H9 (cell line): ENCODE measurements at regions not wholly inside any gene's neighbourhood (a gene's known extent, or its start where the extent isn't known, plus 50 kb on each side); places are given as distances from the start of the nearest gene placed in this dataset.

ENCODE experiments used
- DNase-seq: peaks from one replicate; pipeline ENCODE4 v3.0.0-alpha.2; 2017
- H2AFZ ChIP-seq: one replicate; pipeline ENCODE4 v1.6.1; 2013; ENCODE audit warnings: mild to moderate bottlenecking, low read length, control low read depth, moderate library complexity
- H2AK5ac ChIP-seq: 2 replicates; pipeline ENCODE4 v1.6.1; 2013; ENCODE audit warnings: low read length, control low read depth, mixed read lengths; ENCODE audit not compliant: insufficient read length
- H2BK120ac ChIP-seq: one replicate; pipeline ENCODE4 v1.6.1; 2013; ENCODE audit warnings: low read depth, mild to moderate bottlenecking, low read length, control low read depth, inconsistent platforms; ENCODE audit not compliant: poor library complexity, severe bottlenecking
- H2BK12ac ChIP-seq: 2 replicates; pipeline ENCODE4 v1.6.1; 2013; ENCODE audit warnings: low read length, control low read depth, mixed read lengths, low read depth; ENCODE audit not compliant: insufficient read length
- H2BK15ac ChIP-seq: 2 replicates; pipeline ENCODE4 v1.6.1; 2013; ENCODE audit warnings: low read depth, low read length, control low read depth
- H2BK20ac ChIP-seq: one replicate; pipeline ENCODE4 v1.6.1; 2013; ENCODE audit warnings: low read depth, mild to moderate bottlenecking, low read length, control low read depth, inconsistent platforms; ENCODE audit not compliant: poor library complexity, severe bottlenecking
- H2BK5ac ChIP-seq: 2 replicates; pipeline ENCODE4 v1.6.1; 2013; ENCODE audit warnings: low read length, control low read depth, mixed read lengths; ENCODE audit not compliant: insufficient read length
- H3K14ac ChIP-seq: 2 replicates; pipeline ENCODE4 v1.6.1; 2013; ENCODE audit warnings: low read length, control low read depth; ENCODE audit not compliant: insufficient read depth
- H3K18ac ChIP-seq: 2 replicates; pipeline ENCODE4 v1.6.1; 2013; ENCODE audit warnings: low read depth, mild to moderate bottlenecking, mixed read lengths, low read length, control low read depth; ENCODE audit not compliant: insufficient read length
- H3K23ac ChIP-seq: 2 replicates; pipeline ENCODE4 v1.6.1; 2013; ENCODE audit warnings: low read length, control low read depth, mixed read lengths, low read depth; ENCODE audit not compliant: insufficient read length
- H3K23me2 ChIP-seq: 2 replicates; pipeline ENCODE4 v1.6.1; 2013; ENCODE audit warnings: low read depth, mild to moderate bottlenecking, mixed read lengths, low read length, control low read depth; ENCODE audit not compliant: insufficient read length, poor library complexity, severe bottlenecking
- H3K27ac ChIP-seq: 2 replicates; pipeline ENCODE4 v1.5.1; 2013; ENCODE audit warnings: low read length, control low read depth, mixed read lengths, low read depth; ENCODE audit not compliant: insufficient read length
- H3K27me3 ChIP-seq: 2 replicates; pipeline ENCODE4 v1.6.1; 2013; ENCODE audit warnings: low read length, control low read depth, inconsistent platforms; ENCODE audit not compliant: insufficient read depth
- H3K4ac ChIP-seq: 2 replicates; pipeline ENCODE4 v1.6.1; 2013; ENCODE audit warnings: low read depth, mild to moderate bottlenecking, control low read depth, inconsistent platforms, low read length, moderate library complexity
- H3K4me1 ChIP-seq: 2 replicates; pipeline ENCODE4 v1.6.1; 2013; ENCODE audit warnings: low read length, control low read depth, inconsistent platforms; ENCODE audit not compliant: insufficient read depth
- H3K4me2 ChIP-seq: 2 replicates; pipeline ENCODE4 v1.6.1; 2013; ENCODE audit warnings: low read length, control low read depth, mixed read lengths; ENCODE audit not compliant: insufficient read length, insufficient read depth
- H3K56ac ChIP-seq: 2 replicates; pipeline ENCODE4 v1.6.1; 2013; ENCODE audit warnings: low read depth, mild to moderate bottlenecking, mixed read lengths, low read length, control low read depth; ENCODE audit not compliant: insufficient read length
- H3K79me1 ChIP-seq: 2 replicates; pipeline ENCODE4 v1.6.1; 2013; ENCODE audit warnings: low read depth, mild to moderate bottlenecking, moderate library complexity, low read length, control low read depth, inconsistent platforms; ENCODE audit not compliant: insufficient read depth, poor library complexity, severe bottlenecking
- H3K79me2 ChIP-seq: 2 replicates; pipeline ENCODE4 v1.6.1; 2013; ENCODE audit warnings: low read length, control low read depth, inconsistent platforms; ENCODE audit not compliant: insufficient read depth
- H3K9ac ChIP-seq: 2 replicates; pipeline ENCODE4 v1.6.1; 2013; ENCODE audit warnings: low read length, control low read depth, mixed read lengths; ENCODE audit not compliant: insufficient read length; ENCODE audit errors: extremely low read depth
- H3K9me3 ChIP-seq: one replicate; pipeline ENCODE4 v1.6.1; 2013; ENCODE audit warnings: low read depth, low read length, inconsistent platforms; ENCODE audit not compliant: control insufficient read depth
- H3T11ph ChIP-seq: one replicate; pipeline ENCODE4 v1.6.1; 2013; ENCODE audit warnings: mild to moderate bottlenecking, low read length, control low read depth, inconsistent platforms
- H4K20me1 ChIP-seq: one replicate; pipeline ENCODE4 v1.6.1; 2013; ENCODE audit not compliant: control insufficient read depth, insufficient read length, insufficient read depth
- H4K5ac ChIP-seq: 2 replicates; pipeline ENCODE4 v1.6.1; 2013; ENCODE audit warnings: low read depth, mild to moderate bottlenecking, mixed read lengths, low read length, control low read depth; ENCODE audit not compliant: insufficient read length
- H4K8ac ChIP-seq: replicated peaks from 2 replicates; pipeline ENCODE4 v1.6.1; 2013; ENCODE audit warnings: low read length, control low read depth, mixed read lengths, low read depth; ENCODE audit not compliant: insufficient read length
- H4K91ac ChIP-seq: 2 replicates; pipeline ENCODE4 v1.6.1; 2013; ENCODE audit warnings: low read depth, mild to moderate bottlenecking, moderate library complexity, mixed read lengths, low read length, control low read depth; ENCODE audit not compliant: insufficient read length
- H3K27ac Mint-ChIP-seq, 3 experiments: 2 replicates in 2 of 3; 3 replicates in 1 of 3; pipeline ENCODE4 v1.8.0; 2020 to 2021; ENCODE audit warnings: mixed read lengths in 3 of 3, mild to moderate bottlenecking in 1 of 3, moderate library complexity in 1 of 3
- H3K27me3 Mint-ChIP-seq: 2 replicates; pipeline ENCODE4 v1.8.0; 2021; ENCODE audit warnings: low read depth, mild to moderate bottlenecking, moderate library complexity, mixed read lengths
- H3K36me3 Mint-ChIP-seq, 3 experiments: 2 replicates in 2 of 3; 3 replicates in 1 of 3; pipeline ENCODE4 v1.8.0; 2020 to 2021; ENCODE audit warnings: low read depth in 3 of 3, mixed read lengths in 3 of 3; ENCODE audit not compliant: insufficient read depth in 1 of 3
- H3K4me1 Mint-ChIP-seq, 2 experiments: 2 replicates each; pipeline ENCODE4 v1.8.0; 2020; ENCODE audit warnings: mixed read lengths in 2 of 2
- H3K4me3 Mint-ChIP-seq, 2 experiments: 2 replicates in 1 of 2; 3 replicates in 1 of 2; pipeline ENCODE4 v1.8.0; 2020 to 2021; ENCODE audit warnings: mild to moderate bottlenecking in 2 of 2, mixed read lengths in 2 of 2, moderate library complexity in 1 of 2
- H3K9me3 Mint-ChIP-seq, 2 experiments: 2 replicates in 1 of 2; 3 replicates in 1 of 2; pipeline ENCODE4 v1.8.0; 2020; ENCODE audit warnings: mild to moderate bottlenecking in 2 of 2, mixed read lengths in 2 of 2, moderate library complexity in 1 of 2
- WGBS: extraction: QIAGEN DNeasy Blood & Tissue Kit; methylation state at CpG from one replicate; pipeline ENCODE4 v1.1.7; 2013; ENCODE audit warnings: missing lambda C conversion rate, low lambda C conversion rate, mixed read lengths; ENCODE audit not compliant: insufficient read length; ENCODE audit errors: extremely low coverage; 5-methylcytosine and 5-hydroxymethylcytosine counted together
- TF ChIP-seq, protein P1 (sequence below): fragments of 200-600 bp; sonication (generic); conservative IDR thresholded peaks from 3 replicates; pipeline ENCODE4 v1.8.0; 2021; ENCODE audit warnings: antibody characterized with exemption, mild to moderate bottlenecking

- Histone ChIP-seq H2BK12ac (no peak overlapping the region), H2BK15ac (no peak overlapping the region), H2BK120ac (no peak overlapping the region), H2AK5ac (no peak overlapping the region), H3K9ac (no peak overlapping the region), H3K27me3 (no peaks in the 10 kb centered on the region), H4K20me1 (no peaks in the 10 kb centered on the region), H3K23me2 (no peaks in the 10 kb centered on the region), H3K56ac (no peak overlapping the region), H2BK20ac (no peak overlapping the region), H3K27ac (no peak overlapping the region), H4K91ac (no peak overlapping the region), H3K14ac (no peak overlapping the region), H3K9me3 (no peaks in the 10 kb centered on the region), H3K79me1 (no peaks in the 10 kb centered on the region), H3K4me1 (no peaks in the 10 kb centered on the region), H3K79me2 (no peaks in the 10 kb centered on the region), H2AFZ (no peak overlapping the region), H4K8ac (no peak overlapping the region), H3K4ac (no peak overlapping the region), H3T11ph (no peak overlapping the region), H3K4me2 (no peak overlapping the region), H2BK5ac (no peak overlapping the region), H4K5ac (no peak overlapping the region), H3K23ac (no peak overlapping the region), H3K18ac (no peak overlapping the region)
- no peak for DNase-seq
- TF ChIP-seq, protein P1, sequence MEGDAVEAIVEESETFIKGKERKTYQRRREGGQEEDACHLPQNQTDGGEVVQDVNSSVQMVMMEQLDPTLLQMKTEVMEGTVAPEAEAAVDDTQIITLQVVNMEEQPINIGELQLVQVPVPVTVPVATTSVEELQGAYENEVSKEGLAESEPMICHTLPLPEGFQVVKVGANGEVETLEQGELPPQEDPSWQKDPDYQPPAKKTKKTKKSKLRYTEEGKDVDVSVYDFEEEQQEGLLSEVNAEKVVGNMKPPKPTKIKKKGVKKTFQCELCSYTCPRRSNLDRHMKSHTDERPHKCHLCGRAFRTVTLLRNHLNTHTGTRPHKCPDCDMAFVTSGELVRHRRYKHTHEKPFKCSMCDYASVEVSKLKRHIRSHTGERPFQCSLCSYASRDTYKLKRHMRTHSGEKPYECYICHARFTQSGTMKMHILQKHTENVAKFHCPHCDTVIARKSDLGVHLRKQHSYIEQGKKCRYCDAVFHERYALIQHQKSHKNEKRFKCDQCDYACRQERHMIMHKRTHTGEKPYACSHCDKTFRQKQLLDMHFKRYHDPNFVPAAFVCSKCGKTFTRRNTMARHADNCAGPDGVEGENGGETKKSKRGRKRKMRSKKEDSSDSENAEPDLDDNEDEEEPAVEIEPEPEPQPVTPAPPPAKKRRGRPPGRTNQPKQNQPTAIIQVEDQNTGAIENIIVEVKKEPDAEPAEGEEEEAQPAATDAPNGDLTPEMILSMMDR: no peak
- H3K36me3 Mint-ChIP-seq: no peaks in the 10 kb centered on the region; a peak in 1 of 7 replicates
- H3K4me1 Mint-ChIP-seq: peaks cover 0 to 4% of the 10 kb centered on the region in 2 experiments; a peak in 1 of 4 replicates
- H3K27me3 Mint-ChIP-seq: no peaks in the 10 kb centered on the region; the same call in 1 of the 2 replicates
- H3K4me3 Mint-ChIP-seq: no peak overlapping the region
- no peaks in the 10 kb centered on the region for H3K9me3 Mint-ChIP-seq
- no CpG with 5 or more reads among the region's 1 CpG for WGBS
- H3K27ac Mint-ChIP-seq: no peak overlapping the region
Measured at GRCh38 chr6:146893690-146894089, 294.9 kb downstream of the ADGB start.
